H1 (cell line): ENCODE measurements at regions not wholly inside any gene's neighbourhood (a gene's known extent, or its start where the extent isn't known, plus 50 kb on each side); places are given as distances from the start of the nearest gene placed in this dataset.
A peak's percentile ranks its signal among the peaks of the same experiment; 100 is the strongest.
"Not testable (repeated sequence)": the region's sequence is repeated elsewhere in the genome, so short reads cannot be mapped to it uniquely, and the experiment has no call there.

Experiments
- CTCF ChIA-PET: fragments of 300-600 bp; sonication (Branson Sonifier 250); formaldehyde crosslinking; loops from one replicate; lab custom pipeline; 2021; ENCODE audit not compliant: partially characterized antibody; lab: Charles Lee
- POLR2A ChIA-PET: fragments of 300-600 bp; sonication (Branson Sonifier 250); formaldehyde crosslinking; loops from one replicate; lab custom pipeline; 2021; ENCODE audit warnings: inconsistent platforms; ENCODE audit not compliant: partially characterized antibody; lab: Charles Lee
- DNase-seq, 2 experiments: peaks; one replicate each; pipeline versions ENCODE4 v3.0.0 to v3.0.0-alpha.2; 2010 to 2022; ENCODE audit warnings: low spot score in 2 of 2, low read depth in 1 of 2, mixed read lengths in 1 of 2
- FAIRE-seq: peaks from 2 replicates; lab custom pipeline; 2011; peaks lifted over from hg19 to GRCh38; lab: Jason Lieb, UNC
- H2AFZ ChIP-seq: 2 replicates; pipeline ENCODE4 v1.8.1; 2012; ENCODE audit warnings: low read length, inconsistent platforms
- H2AK5ac ChIP-seq: 2 replicates; pipeline ENCODE4 v1.6.1; 2013; ENCODE audit warnings: low read depth, low read length
- H2BK120ac ChIP-seq: replicated peaks from 2 replicates; pipeline ENCODE3; 2013; ENCODE audit warnings: low read depth, low read length, inconsistent platforms
- H2BK12ac ChIP-seq: 2 replicates; pipeline ENCODE4 v1.6.1; 2013; ENCODE audit warnings: low read depth, low read length
- H2BK15ac ChIP-seq: 2 replicates; pipeline ENCODE4 v1.6.1; 2013; ENCODE audit warnings: low read length
- H2BK20ac ChIP-seq: 2 replicates; pipeline ENCODE4 v1.6.1; 2013; ENCODE audit warnings: low read length
- H2BK5ac ChIP-seq: 2 replicates; pipeline ENCODE4 v1.6.1; 2013; ENCODE audit warnings: low read depth, low read length
- H3K14ac ChIP-seq: 2 replicates; pipeline ENCODE4 v1.6.1; 2013; ENCODE audit warnings: inconsistent platforms; ENCODE audit not compliant: insufficient read length
- H3K18ac ChIP-seq: 2 replicates; pipeline ENCODE4 v1.6.1; 2013; ENCODE audit warnings: low read length; ENCODE audit errors: extremely low read depth
- H3K23ac ChIP-seq: 2 replicates; pipeline ENCODE4 v1.6.1; 2013; ENCODE audit warnings: inconsistent platforms; ENCODE audit not compliant: insufficient read length
- H3K23me2 ChIP-seq: 2 replicates; pipeline ENCODE4 v1.6.1; 2013; ENCODE audit warnings: low read depth, low read length
- H3K27ac ChIP-seq: 2 replicates; pipeline ENCODE4 v1.6.1; 2011; ENCODE audit warnings: low read depth, low read length, inconsistent platforms
- H3K27me3 ChIP-seq, 4 experiments: replicated peaks in 1 of 4; 1 replicate in 1 of 4; 2 replicates in 3 of 4; pipeline versions ENCODE4 v1.6.1 to v1.8.1; 2011 to 2013; ENCODE audit warnings: low read length in 3 of 4, mild to moderate bottlenecking in 3 of 4, inconsistent platforms in 2 of 4, mixed read lengths in 2 of 4, moderate library complexity in 1 of 4; ENCODE audit not compliant: control insufficient read depth in 3 of 4, insufficient read depth in 3 of 4; ENCODE audit errors: extremely low read depth in 1 of 4
- H3K36me3 ChIP-seq, 4 experiments: 2 replicates each; pipeline versions ENCODE4 v1.6.1 to v1.8.1; 2011 to 2013; ENCODE audit warnings: mild to moderate bottlenecking in 4 of 4, low read length in 3 of 4, moderate library complexity in 2 of 4, control low read depth in 1 of 4, inconsistent platforms in 1 of 4; ENCODE audit not compliant: insufficient read depth in 4 of 4, control insufficient read depth in 2 of 4
- H3K4ac ChIP-seq: replicated peaks from 2 replicates; pipeline ENCODE3; 2013; ENCODE audit warnings: low read length, low read depth, mixed read lengths, inconsistent platforms; ENCODE audit not compliant: insufficient read length
- H3K4me1 ChIP-seq, 4 experiments: replicated peaks in 1 of 4; 1 replicate in 1 of 4; 2 replicates in 3 of 4; pipeline versions ENCODE4 v1.6.1 to v1.8.1; 2011 to 2013; ENCODE audit warnings: low read length in 3 of 4, inconsistent platforms in 2 of 4, mixed read lengths in 1 of 4; ENCODE audit not compliant: insufficient read depth in 4 of 4, control insufficient read depth in 3 of 4
- H3K4me2 ChIP-seq, 2 experiments: 2 replicates each; pipeline versions ENCODE4 v1.6.1 to v1.8.1; 2011 to 2013; ENCODE audit warnings: low read depth in 2 of 2, low read length in 2 of 2, control low read depth in 1 of 2, inconsistent platforms in 1 of 2, mild to moderate bottlenecking in 1 of 2; ENCODE audit not compliant: insufficient read depth in 1 of 2
- H3K4me3 ChIP-seq, 4 experiments: fragments of 200-600, 300-600 bp in 1 of 4; sonication (generic), shearing (Covaris generic), sonication (Bioruptor Twin) in 1 of 4; 2 replicates each; pipeline versions ENCODE4 v1.5.1 to v1.8.1; 2011 to 2016; ENCODE audit warnings: low read length in 4 of 4, low read depth in 3 of 4, control low read depth in 2 of 4, inconsistent platforms in 2 of 4, mild to moderate bottlenecking in 2 of 4, mixed read lengths in 1 of 4, moderate library complexity in 1 of 4; ENCODE audit not compliant: insufficient read depth in 2 of 4; ENCODE audit errors: extremely low read depth in 1 of 4
- H3K56ac ChIP-seq: replicated peaks from 2 replicates; pipeline ENCODE3; 2013; ENCODE audit warnings: low read depth, mild to moderate bottlenecking, mixed read lengths, low read length, inconsistent platforms; ENCODE audit not compliant: insufficient read length
- H3K79me1 ChIP-seq: 2 replicates; pipeline ENCODE4 v1.6.1; 2013; ENCODE audit warnings: low read depth, low read length, control low read depth
- H3K79me2 ChIP-seq, 2 experiments: 2 replicates each; pipeline versions ENCODE4 v1.6.1 to v1.8.1; 2012 to 2013; ENCODE audit warnings: low read length in 2 of 2, mild to moderate bottlenecking in 2 of 2, inconsistent platforms in 1 of 2; ENCODE audit not compliant: insufficient read depth in 2 of 2, control insufficient read depth in 1 of 2
- H3K9ac ChIP-seq, 4 experiments: replicated peaks in 1 of 4; 1 replicate in 1 of 4; 2 replicates in 3 of 4; pipeline versions ENCODE4 v1.6.1 to v1.8.1; 2011 to 2013; ENCODE audit warnings: low read depth in 3 of 4, low read length in 3 of 4, control low read depth in 2 of 4, mild to moderate bottlenecking in 2 of 4, moderate library complexity in 2 of 4, inconsistent platforms in 1 of 4; ENCODE audit errors: extremely low read depth in 1 of 4
- H3K9me3 ChIP-seq, 2 experiments: 2 replicates each; pipeline versions ENCODE4 v1.6.1 to v1.8.1; 2012 to 2013; ENCODE audit warnings: mild to moderate bottlenecking in 2 of 2, moderate library complexity in 2 of 2, control low read depth in 1 of 2, inconsistent platforms in 1 of 2, low read depth in 1 of 2, low read length in 1 of 2, mixed read lengths in 1 of 2; ENCODE audit not compliant: insufficient read depth in 2 of 2
- H4K20me1 ChIP-seq, 2 experiments: replicated peaks in 1 of 2; 2 replicates each; pipeline versions ENCODE3 to v1.8.1; 2011 to 2013; ENCODE audit warnings: inconsistent platforms in 2 of 2, low read length in 2 of 2, mild to moderate bottlenecking in 1 of 2; ENCODE audit not compliant: insufficient read depth in 2 of 2, control insufficient read depth in 1 of 2
- H4K5ac ChIP-seq: 2 replicates; pipeline ENCODE4 v1.6.1; 2013; ENCODE audit warnings: low read length, low read depth, mixed read lengths, inconsistent platforms; ENCODE audit not compliant: insufficient read length
- H4K8ac ChIP-seq: 2 replicates; pipeline ENCODE4 v1.8.0; 2013; ENCODE audit warnings: mild to moderate bottlenecking, moderate library complexity, low read length, inconsistent platforms; ENCODE audit not compliant: insufficient read depth; ENCODE audit errors: extremely low read depth
- H4K91ac ChIP-seq: replicated peaks from 2 replicates; pipeline ENCODE3; 2013; ENCODE audit warnings: low read length, mixed read lengths, inconsistent platforms; ENCODE audit not compliant: insufficient read length
- RAD21 ChIP-seq, 2 experiments: IDR thresholded peaks in 1 of 2; conservative IDR thresholded peaks in 1 of 2; 2 replicates each; pipeline ENCODE4 v1.6.1; 2011; ENCODE audit warnings: low read depth in 2 of 2, low read length in 2 of 2, improper control_type of control experiment in 1 of 2, inconsistent platforms in 1 of 2, mild to moderate bottlenecking in 1 of 2, moderate library complexity in 1 of 2
- WGBS, 2 experiments: shearing (Covaris generic) in 1 of 2; methylation state at CpG; one replicate each; pipeline versions ENCODE4 v1.1.6 to v1.1.7; 2013 to 2015; ENCODE audit warnings: low lambda C conversion rate in 2 of 2, mixed read lengths in 2 of 2, inconsistent platforms in 1 of 2, low coverage in 1 of 2, missing lambda C conversion rate in 1 of 2; ENCODE audit not compliant: insufficient replicate concordance in 2 of 2, insufficient coverage in 1 of 2, insufficient read length in 1 of 2; ENCODE audit errors: extremely low coverage in 1 of 2, missing lambda C conversion rate in 1 of 2; 5-methylcytosine and 5-hydroxymethylcytosine counted together
- TF ChIP-seq, protein P1 (sequence below), 3 experiments: IDR thresholded peaks; 1 replicate in 2 of 3; 2 replicates in 1 of 3; pipeline versions ENCODE4 v1.5.1 to v1.6.1; 2011; ENCODE audit warnings: low read length in 3 of 3, mild to moderate bottlenecking in 3 of 3, inconsistent platforms in 2 of 3, low read depth in 1 of 3, moderate library complexity in 1 of 3; ENCODE audit not compliant: insufficient read depth in 1 of 3; ENCODE audit errors: control extremely low read depth in 1 of 3

DNA sequence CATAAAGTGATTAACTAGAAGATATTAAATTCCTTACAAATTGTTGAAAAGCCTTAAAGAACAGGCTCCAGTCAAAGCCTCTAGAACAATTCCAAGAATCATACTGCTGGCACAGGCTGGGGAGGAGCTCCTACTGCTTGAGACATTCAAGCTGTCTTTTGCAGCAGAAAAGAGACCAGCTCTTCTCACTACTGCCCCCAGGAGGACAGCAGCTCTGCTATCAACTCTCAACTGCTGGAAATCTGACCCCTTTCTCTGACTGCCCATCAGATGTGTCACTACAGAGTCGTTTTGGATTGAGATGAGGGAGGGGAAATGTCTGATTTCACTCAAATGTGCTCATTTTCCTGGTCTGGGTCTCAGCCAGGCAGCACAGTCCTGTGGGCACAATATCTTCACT, 421.0 kb downstream of the RPIA start:
- H3K56ac ChIP-seq, H4K20me1 ChIP-seq, DNase-seq, H3K23me2 ChIP-seq, H3K27me3 ChIP-seq, H2BK120ac ChIP-seq, H3K14ac ChIP-seq, H3K23ac ChIP-seq, POLR2A ChIA-PET, H3K4me1 ChIP-seq, H3K79me2 ChIP-seq, H4K5ac ChIP-seq, H2BK15ac ChIP-seq, H2BK12ac ChIP-seq, H3K4me2 ChIP-seq, H3K18ac ChIP-seq, H2BK20ac ChIP-seq: not testable (repeated sequence)
- WGBS, 2 experiments = 8% methylated on average over 1 of the region's 1 CpG; no CpG with 5 or more reads in 1 of the 2 experiments
- TF ChIP-seq RAD21 (IDR thresholded peaks at IDR 0.05 in 1 of 2, conservative IDR thresholded peaks at IDR 0.05 in 1 of 2; ENCODE audit: low read depth in 2 of 2, low read length in 2 of 2) = peak in 1 of 2 experiments; percentile 33; a peak in 2 of 4 replicates
- TF ChIP-seq, protein P1, sequence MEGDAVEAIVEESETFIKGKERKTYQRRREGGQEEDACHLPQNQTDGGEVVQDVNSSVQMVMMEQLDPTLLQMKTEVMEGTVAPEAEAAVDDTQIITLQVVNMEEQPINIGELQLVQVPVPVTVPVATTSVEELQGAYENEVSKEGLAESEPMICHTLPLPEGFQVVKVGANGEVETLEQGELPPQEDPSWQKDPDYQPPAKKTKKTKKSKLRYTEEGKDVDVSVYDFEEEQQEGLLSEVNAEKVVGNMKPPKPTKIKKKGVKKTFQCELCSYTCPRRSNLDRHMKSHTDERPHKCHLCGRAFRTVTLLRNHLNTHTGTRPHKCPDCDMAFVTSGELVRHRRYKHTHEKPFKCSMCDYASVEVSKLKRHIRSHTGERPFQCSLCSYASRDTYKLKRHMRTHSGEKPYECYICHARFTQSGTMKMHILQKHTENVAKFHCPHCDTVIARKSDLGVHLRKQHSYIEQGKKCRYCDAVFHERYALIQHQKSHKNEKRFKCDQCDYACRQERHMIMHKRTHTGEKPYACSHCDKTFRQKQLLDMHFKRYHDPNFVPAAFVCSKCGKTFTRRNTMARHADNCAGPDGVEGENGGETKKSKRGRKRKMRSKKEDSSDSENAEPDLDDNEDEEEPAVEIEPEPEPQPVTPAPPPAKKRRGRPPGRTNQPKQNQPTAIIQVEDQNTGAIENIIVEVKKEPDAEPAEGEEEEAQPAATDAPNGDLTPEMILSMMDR (IDR thresholded peaks at IDR 0.05; ENCODE audit: control extremely low read depth in 1 of 3, insufficient read depth in 1 of 3, low read depth in 1 of 3, low read length in 3 of 3) = peak; percentile 26 to 61 (median 43)
- TF ChIP-seq, all 59 proteins: peak for 2; not testable (repeated sequence) for 57
- H3K9me3 ChIP-seq, H2BK5ac ChIP-seq, H3K4me3 ChIP-seq, CTCF ChIA-PET, H4K91ac ChIP-seq, H3K4ac ChIP-seq, H4K8ac ChIP-seq, H3K36me3 ChIP-seq, H2AFZ ChIP-seq, H3K9ac ChIP-seq, H2AK5ac ChIP-seq, H3K79me1 ChIP-seq, H3K27ac ChIP-seq: not testable (repeated sequence)
- peak; percentile 28 for FAIRE-seq
